Endothelial cell of umbilical vein (primary cell): ENCODE measurements at regions not wholly inside any gene's neighbourhood (a gene's known extent, or its start where the extent isn't known, plus 50 kb on each side); places are given as distances from the start of the nearest gene placed in this dataset.
"Not testable (repeated sequence)": the region's sequence is repeated elsewhere in the genome, so short reads cannot be mapped to it uniquely, and the experiment has no call there.

Experiments used
- BruUV-seq: library from RNA; stranded (reverse); fragments of 400-500 nt; replicated peaks from 2 replicates; lab custom pipeline; 2021; lab: Mats Ljungman, UMichigan
- CTCF ChIA-PET: fragments of 300-600, 350-600 bp; sonication (Branson Sonifier 250); formaldehyde crosslinking; loops from one replicate; lab custom pipeline; 2021; ENCODE audit warnings: antibody characterized with exemption, inconsistent platforms; lab: Charles Lee
- POLR2A ChIA-PET: fragments of 300-600, 350-600 bp; sonication (Branson Sonifier 250); formaldehyde crosslinking; loops from one replicate; lab custom pipeline; 2021; ENCODE audit warnings: antibody characterized with exemption, inconsistent platforms; lab: Charles Lee
- DNase-seq: peaks from one replicate; pipeline ENCODE4 v3.0.0-alpha.2; 2011; ENCODE audit warnings: low read depth, low spot score
- FAIRE-seq: peaks from 2 replicates; lab custom pipeline; 2011; peaks lifted over from hg19 to GRCh38; lab: Jason Lieb, UNC
- H2AFZ ChIP-seq: 2 replicates; pipeline ENCODE4 v1.6.0; 2012; ENCODE audit warnings: low read depth, low read length, control low read depth, inconsistent platforms
- H3K27ac ChIP-seq: 2 replicates; pipeline ENCODE4 v1.5.1; 2011; ENCODE audit warnings: low read depth, mild to moderate bottlenecking, control low read depth, low read length, moderate library complexity; ENCODE audit not compliant: insufficient read depth
- H3K27me3 ChIP-seq, 2 experiments: 2 replicates each; pipeline versions ENCODE4 v1.6.0 to v1.6.1; 2011; ENCODE audit warnings: low read length in 2 of 2, mixed read lengths in 1 of 2; ENCODE audit not compliant: control insufficient read depth in 2 of 2, insufficient read depth in 2 of 2
- H3K36me3 ChIP-seq, 2 experiments: 2 replicates in 1 of 2; 3 replicates in 1 of 2; pipeline ENCODE4 v1.5.1; 2011; ENCODE audit warnings: low read length in 2 of 2, mild to moderate bottlenecking in 1 of 2, moderate library complexity in 1 of 2; ENCODE audit not compliant: control insufficient read depth in 2 of 2, insufficient read depth in 2 of 2; ENCODE audit errors: extremely low read depth in 1 of 2
- H3K4me1 ChIP-seq: 3 replicates; pipeline ENCODE4 v1.5.1; 2011; ENCODE audit warnings: mild to moderate bottlenecking, low read length; ENCODE audit not compliant: control insufficient read depth, insufficient read depth; ENCODE audit errors: extremely low read depth
- H3K4me2 ChIP-seq: 2 replicates; pipeline ENCODE4 v1.6.1; 2011; ENCODE audit warnings: low read length, control low read depth, mixed read lengths; ENCODE audit not compliant: insufficient read depth
- H3K4me3 ChIP-seq, 3 experiments: fragments of 200-600 bp in 1 of 3; sonication (generic), shearing (Covaris generic) in 1 of 3; replicated peaks in 1 of 3; 2 replicates each; pipeline ENCODE4 v1.5.1; 2011 to 2016; ENCODE audit warnings: control low read depth in 3 of 3, low read length in 3 of 3, mild to moderate bottlenecking in 2 of 3, inconsistent platforms in 1 of 3, low read depth in 1 of 3, moderate library complexity in 1 of 3; ENCODE audit not compliant: insufficient read depth in 1 of 3
- H3K79me2 ChIP-seq: 2 replicates; pipeline ENCODE4 v1.6.0; 2012; ENCODE audit warnings: low read length, inconsistent platforms; ENCODE audit not compliant: control insufficient read depth, insufficient read depth
- H3K9ac ChIP-seq: replicated peaks from 2 replicates; pipeline ENCODE3; 2011; ENCODE audit warnings: low read length, control low read depth; ENCODE audit not compliant: insufficient read depth; ENCODE audit errors: extremely low read depth
- H3K9me1 ChIP-seq: replicated peaks from 3 replicates; pipeline ENCODE4 v1.6.0; 2011; ENCODE audit warnings: mild to moderate bottlenecking, low read length; ENCODE audit not compliant: control insufficient read depth, insufficient read depth; ENCODE audit errors: extremely low read depth
- H3K9me3 ChIP-seq: replicated peaks from 2 replicates; pipeline ENCODE4 v1.5.1; 2012; ENCODE audit warnings: low read length, inconsistent platforms; ENCODE audit not compliant: control insufficient read depth, insufficient read depth
- H4K20me1 ChIP-seq: replicated peaks from 2 replicates; pipeline ENCODE3; 2011; ENCODE audit warnings: mild to moderate bottlenecking, low read length; ENCODE audit not compliant: control insufficient read depth, insufficient read depth; ENCODE audit errors: extremely low read depth
- EZH2 ChIP-seq: IDR thresholded peaks from 2 replicates; pipeline ENCODE4 v1.6.1; 2012; ENCODE audit warnings: borderline replicate concordance, low read depth, mild to moderate bottlenecking, moderate library complexity, low read length, inconsistent platforms; ENCODE audit not compliant: severe bottlenecking
- FOS ChIP-seq: IDR thresholded peaks from 2 replicates; pipeline ENCODE4 v1.6.1; 2011; ENCODE audit warnings: mild to moderate bottlenecking, low read length, moderate library complexity, borderline replicate concordance; ENCODE audit not compliant: insufficient read depth
- GATA2 ChIP-seq: IDR thresholded peaks from 2 replicates; pipeline ENCODE4 v1.7.0; 2011; ENCODE audit warnings: low read depth, mild to moderate bottlenecking, moderate library complexity, mixed read lengths, low read length; ENCODE audit not compliant: insufficient read length, insufficient read depth
- JUN ChIP-seq: IDR thresholded peaks from 2 replicates; pipeline ENCODE4 v1.6.1; 2011; ENCODE audit warnings: borderline replicate concordance, low read depth; ENCODE audit not compliant: insufficient read length, insufficient read depth
- MYC ChIP-seq: IDR thresholded peaks from one replicate; pipeline ENCODE4 v1.6.1; 2011; ENCODE audit warnings: mild to moderate bottlenecking, low read depth, low read length
- POLR2AphosphoS5 ChIP-seq: IDR thresholded peaks from 2 replicates; pipeline ENCODE4 v1.6.1; 2012; ENCODE audit warnings: low read depth, mild to moderate bottlenecking, control low read depth, low read length, moderate library complexity; ENCODE audit not compliant: insufficient read depth
- dilution Hi-C: fragments of 300-500 bp; cut with MboI; formaldehyde crosslinking; loops from one replicate; pipeline ENCODE4 v1.15.0; 2019; ENCODE audit warnings: low sequenced_read_pairs; ENCODE audit not compliant: extremely low pct_ligation_motif_present
- intact Hi-C: fragments of 100-400 bp; cut with micrococcal nuclease; formaldehyde crosslinking; loops from one replicate; pipeline ENCODE4 v1.10.0; 2022
- TF ChIP-seq, protein P1 (sequence below): IDR thresholded peaks from 2 replicates; pipeline ENCODE4 v1.6.1; 2011; ENCODE audit not compliant: insufficient read depth, insufficient read length
- TF ChIP-seq, protein P2 (sequence below), 2 donors: IDR thresholded peaks; 1 replicate in 1 of 2; 2 replicates in 1 of 2; pipeline ENCODE4 v1.5.1; 2011; ENCODE audit warnings: low read length in 2 of 2, mild to moderate bottlenecking in 2 of 2, moderate library complexity in 2 of 2, control low read depth in 1 of 2, inconsistent platforms in 1 of 2, low read depth in 1 of 2; ENCODE audit not compliant: insufficient read depth in 1 of 2; ENCODE audit errors: extremely low read depth in 1 of 2

DNA sequence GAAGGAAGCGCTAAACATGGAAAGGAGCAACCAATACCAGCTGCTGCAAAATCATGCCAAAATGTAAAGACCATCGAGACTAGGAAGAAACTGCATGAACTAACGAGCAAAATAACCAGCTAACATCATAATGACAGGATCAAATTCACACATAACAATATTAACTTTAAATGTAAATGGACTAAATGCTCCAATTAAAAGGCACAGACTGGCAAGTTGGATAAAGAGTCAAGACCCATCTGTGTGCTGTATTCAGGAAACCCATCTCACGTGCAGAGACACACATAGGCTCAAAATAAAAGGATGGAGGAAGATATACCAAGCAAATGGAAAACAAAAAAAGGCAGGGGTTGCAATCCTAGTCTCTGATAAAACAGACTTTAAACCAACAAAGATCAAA, 570.0 kb upstream of the CDH11 start:
- BruUV-seq, H3K79me2 ChIP-seq, H3K36me3 ChIP-seq, H3K9ac ChIP-seq, CTCF ChIA-PET, H4K20me1 ChIP-seq, H3K27ac ChIP-seq, H3K4me2 ChIP-seq, H3K9me3 ChIP-seq, DNase-seq, H2AFZ ChIP-seq, H3K27me3 ChIP-seq, H3K9me1 ChIP-seq, intact Hi-C loops, H3K4me3 ChIP-seq, H3K4me1 ChIP-seq, FAIRE-seq, POLR2A ChIA-PET, dilution Hi-C loops: not testable (repeated sequence)

DNA sequence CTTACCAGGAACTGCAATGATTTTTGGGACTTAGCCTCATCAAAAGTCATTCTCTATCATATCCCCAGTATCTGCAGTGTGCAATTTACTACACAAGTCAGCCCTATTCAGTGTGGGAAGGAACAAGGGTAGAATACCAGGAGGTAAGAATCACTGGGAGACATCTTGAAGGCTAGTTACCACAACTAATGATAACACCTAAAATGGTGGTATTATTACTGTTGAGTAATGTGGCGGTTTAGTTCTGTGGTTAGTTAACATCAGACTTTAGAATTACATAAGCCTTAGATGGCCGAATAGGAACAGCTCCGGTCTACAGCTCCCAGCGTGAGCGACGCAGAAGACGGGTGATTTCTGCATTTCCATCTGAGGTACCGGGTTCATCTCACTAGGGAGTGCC, 567.9 kb upstream of the CDH11 start:
- no peaks in the 10 kb centered on the region for H3K27me3 ChIP-seq
- intact Hi-C loops, result no loop called here
- no peaks in the 10 kb centered on the region for H3K4me1 ChIP-seq
- TF ChIP-seq EZH2 (no peak), JUN (no peak), FOS (no peak), POLR2AphosphoS5 (no peak), MYC (no peak), GATA2 (no peak)
- TF ChIP-seq, protein P1, sequence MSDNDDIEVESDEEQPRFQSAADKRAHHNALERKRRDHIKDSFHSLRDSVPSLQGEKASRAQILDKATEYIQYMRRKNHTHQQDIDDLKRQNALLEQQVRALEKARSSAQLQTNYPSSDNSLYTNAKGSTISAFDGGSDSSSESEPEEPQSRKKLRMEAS, result no peak
- TF ChIP-seq, protein P2, sequence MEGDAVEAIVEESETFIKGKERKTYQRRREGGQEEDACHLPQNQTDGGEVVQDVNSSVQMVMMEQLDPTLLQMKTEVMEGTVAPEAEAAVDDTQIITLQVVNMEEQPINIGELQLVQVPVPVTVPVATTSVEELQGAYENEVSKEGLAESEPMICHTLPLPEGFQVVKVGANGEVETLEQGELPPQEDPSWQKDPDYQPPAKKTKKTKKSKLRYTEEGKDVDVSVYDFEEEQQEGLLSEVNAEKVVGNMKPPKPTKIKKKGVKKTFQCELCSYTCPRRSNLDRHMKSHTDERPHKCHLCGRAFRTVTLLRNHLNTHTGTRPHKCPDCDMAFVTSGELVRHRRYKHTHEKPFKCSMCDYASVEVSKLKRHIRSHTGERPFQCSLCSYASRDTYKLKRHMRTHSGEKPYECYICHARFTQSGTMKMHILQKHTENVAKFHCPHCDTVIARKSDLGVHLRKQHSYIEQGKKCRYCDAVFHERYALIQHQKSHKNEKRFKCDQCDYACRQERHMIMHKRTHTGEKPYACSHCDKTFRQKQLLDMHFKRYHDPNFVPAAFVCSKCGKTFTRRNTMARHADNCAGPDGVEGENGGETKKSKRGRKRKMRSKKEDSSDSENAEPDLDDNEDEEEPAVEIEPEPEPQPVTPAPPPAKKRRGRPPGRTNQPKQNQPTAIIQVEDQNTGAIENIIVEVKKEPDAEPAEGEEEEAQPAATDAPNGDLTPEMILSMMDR (IDR thresholded peaks at IDR 0.05; ENCODE audit: extremely low read depth in 1 of 2, insufficient read depth in 1 of 2, low read depth in 1 of 2, low read length in 2 of 2), result no peak
- no TSS peak for BruUV-seq
- H3K9me3 ChIP-seq, result no peaks in the 10 kb centered on the region
- H3K79me2 ChIP-seq, result no peaks in the 10 kb centered on the region
- no peak overlapping the region for H3K9ac ChIP-seq
- H3K9me1 ChIP-seq, result no peaks in the 10 kb centered on the region
- H3K4me3 ChIP-seq, result no peak overlapping the region
- no peak overlapping the region for H3K4me2 ChIP-seq
- no peaks in the 10 kb centered on the region for H3K36me3 ChIP-seq
- no peak overlapping the region for H3K27ac ChIP-seq
- no peak for DNase-seq
- no peak overlapping the region for H2AFZ ChIP-seq
- ChIA-PET POLR2A (no interaction called here), CTCF (no interaction called here)
- dilution Hi-C loops, result no loop called here
- H4K20me1 ChIP-seq, result no peaks in the 10 kb centered on the region
- no peak for FAIRE-seq
